Muscle of back (tissue), 3 donors: ENCODE measurements at regions not wholly inside any gene's neighbourhood (a gene's known extent, or its start where the extent isn't known, plus 50 kb on each side); places are given as distances from the start of the nearest gene placed in this dataset.
"Not testable (repeated sequence)": the region's sequence is repeated elsewhere in the genome, so short reads cannot be mapped to it uniquely, and the experiment has no call there.

ENCODE experiments used
- DNase-seq, 3 donors: peaks; one replicate each; pipeline versions ENCODE4 v3.0.0 to v3.0.0-alpha.2; 2013

DNA sequence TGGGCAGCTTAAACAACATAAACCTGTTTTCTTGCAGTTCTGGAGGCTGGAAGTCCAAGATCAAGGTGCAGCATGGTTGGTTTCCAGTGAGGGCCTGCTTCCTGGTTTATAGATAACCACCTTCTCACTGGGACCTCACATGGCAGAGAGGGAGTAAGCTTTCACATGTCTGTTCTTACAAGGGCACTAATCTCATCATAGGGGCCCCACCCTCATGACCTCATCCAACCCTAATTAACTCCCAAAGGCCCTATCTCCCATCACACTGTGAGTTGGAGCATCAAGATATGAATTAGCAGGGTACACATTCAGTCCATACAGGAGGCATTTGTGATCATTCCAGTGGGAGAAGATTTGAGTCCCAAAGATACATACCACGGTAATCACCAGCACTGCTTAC is 50.5 kb upstream of the GRIN2A start:
- no peak for DNase-seq

DNA sequence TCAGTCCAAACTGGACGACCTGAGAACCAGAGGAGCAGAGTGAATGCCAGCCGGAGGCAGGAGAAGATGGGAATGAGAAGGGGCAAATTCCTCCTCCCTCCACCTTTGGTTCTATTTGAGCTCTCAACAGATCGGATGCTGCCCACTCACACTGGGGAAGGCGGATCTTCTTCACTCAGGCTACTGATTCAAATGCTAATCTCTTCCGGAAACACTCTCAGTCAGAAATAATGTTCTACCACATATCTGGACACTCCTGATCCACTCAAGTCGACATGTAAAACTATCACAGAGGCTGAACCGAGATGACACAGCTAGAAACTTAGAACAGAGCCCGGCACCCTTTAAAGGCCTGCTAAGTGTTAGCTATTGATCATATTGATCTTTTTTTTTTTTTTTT is 57.4 kb upstream of the GRIN2A start:
- no peak for DNase-seq

DNA sequence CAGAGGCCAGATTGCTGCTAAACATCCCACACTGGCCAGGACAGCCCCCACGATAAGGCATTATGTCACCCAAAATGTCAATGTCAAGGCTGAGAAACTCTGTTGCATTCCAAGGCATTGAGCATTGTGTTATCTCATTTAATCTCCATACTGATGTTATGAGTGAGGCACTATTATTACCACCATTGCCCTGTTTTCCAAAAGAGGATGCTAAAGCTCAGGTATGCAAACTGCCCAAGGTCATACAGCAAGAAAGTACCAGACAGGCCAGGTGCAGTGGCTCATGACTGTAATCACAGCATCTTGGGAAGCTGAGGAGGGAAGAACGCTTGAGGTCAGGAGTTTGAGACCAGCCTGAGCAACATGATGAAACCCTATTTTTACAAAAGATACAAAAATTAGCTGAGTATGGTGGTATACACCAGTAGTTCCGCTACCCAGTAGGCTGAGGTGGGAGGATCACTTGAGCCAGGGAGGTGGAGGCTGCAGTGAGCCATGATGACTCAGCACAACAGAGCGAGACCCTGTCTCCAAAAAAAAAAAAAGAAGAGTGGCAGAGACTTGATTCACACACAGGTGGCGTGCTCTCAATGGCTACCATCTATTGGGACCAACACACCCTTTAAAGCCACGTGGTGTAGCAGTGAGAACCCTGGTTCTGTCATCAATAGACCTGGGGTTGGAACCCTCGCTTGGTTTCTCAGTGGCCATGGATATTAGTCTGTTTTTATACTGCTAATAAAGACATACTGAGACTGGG is 58.8 kb upstream of the GRIN2A start:
- DNase-seq = no peak

DNA sequence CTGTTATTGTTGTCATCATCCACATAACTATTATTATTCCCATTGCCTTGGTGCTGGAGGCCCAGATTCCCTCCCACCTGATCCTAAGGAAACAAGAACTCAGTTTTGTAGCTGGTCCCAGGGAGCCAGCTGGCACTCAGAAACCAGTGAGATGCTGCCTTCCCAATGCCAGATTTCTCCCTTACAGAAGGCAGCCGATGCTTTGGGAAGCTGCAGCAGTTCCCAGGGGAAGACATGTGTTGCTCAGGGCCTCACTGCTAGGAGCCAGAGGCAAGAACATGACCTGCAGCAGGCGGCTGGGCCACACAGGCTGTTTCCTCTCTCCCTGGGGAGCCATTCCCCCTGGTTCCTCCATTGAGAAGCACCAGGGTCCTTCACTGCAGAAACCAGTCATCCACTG is 59.9 kb upstream of the GRIN2A start:
- DNase-seq = no peak

DNA sequence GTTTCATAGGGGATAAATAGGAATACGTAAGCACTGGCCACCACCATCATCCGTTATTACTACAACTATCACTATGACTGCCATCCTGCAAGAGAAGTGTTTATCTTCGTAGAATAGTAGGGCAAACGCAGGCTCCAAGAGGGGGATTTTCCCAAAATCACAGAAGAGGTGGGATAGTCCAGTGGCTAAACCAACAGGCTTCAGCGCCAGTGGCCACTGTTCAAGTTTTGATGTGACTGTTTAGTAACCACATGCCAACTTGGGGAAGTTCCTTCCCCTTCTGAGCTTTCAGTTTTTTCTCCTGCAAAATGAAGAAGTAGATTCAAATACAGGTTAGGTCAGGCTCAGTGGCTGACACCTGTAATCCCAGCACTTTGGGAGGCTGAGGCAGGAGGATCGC is 60.7 kb upstream of the GRIN2A start:
- no peak for DNase-seq

DNA sequence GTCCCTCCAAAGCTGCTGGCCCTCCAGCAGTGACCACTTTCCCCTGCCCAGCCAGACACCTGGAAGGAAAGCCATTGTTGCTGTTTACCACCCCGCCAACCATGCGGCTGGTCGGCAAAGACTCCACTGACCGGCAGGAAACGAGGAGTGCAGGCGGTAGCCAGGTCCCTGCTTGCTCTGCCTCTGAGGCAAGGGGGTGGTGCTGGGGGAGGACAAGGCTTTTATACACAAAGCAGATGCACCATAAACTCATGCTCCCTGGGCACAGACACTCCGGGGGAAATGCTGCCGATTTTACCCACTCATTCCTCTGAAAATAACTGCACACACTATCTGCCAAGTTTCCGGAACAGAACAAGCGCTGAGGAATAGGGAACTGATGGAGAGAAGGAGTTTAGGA is 62.8 kb upstream of the GRIN2A start:
- DNase-seq = no peak

DNA sequence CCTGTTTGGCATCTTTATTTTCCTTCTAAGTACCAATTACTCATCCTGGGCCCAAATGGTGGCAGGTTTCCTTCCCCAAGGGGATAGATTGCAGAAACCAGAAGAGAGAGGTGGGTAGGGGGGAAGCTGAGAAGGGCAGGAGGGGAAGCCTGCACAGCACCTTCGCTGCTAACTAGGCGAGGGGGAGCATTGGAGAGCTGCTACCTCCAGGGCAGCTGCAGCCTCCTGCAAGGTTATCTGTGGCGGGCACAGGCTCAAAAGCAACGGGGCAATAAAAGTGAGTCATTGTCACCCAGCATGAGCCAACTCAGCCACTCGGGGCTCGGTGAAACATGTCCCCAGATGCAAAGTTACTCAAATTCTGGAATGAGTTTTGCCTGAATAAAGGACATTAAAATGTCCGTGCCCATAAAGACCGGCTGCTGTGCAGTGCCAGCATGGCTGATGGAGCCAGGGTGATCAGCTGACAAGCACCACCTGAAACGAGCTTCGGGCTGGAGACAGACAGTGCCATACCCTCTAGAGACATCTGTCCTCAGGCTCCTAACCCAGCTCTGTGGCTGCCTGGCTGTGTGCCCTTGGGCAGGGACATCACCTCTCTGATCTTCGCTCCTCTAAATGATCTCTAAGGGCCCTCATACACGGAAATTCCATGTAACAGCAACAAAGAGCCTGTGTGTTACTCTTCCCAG is 68.1 kb upstream of the GRIN2A start:
- DNase-seq = no peak

DNA sequence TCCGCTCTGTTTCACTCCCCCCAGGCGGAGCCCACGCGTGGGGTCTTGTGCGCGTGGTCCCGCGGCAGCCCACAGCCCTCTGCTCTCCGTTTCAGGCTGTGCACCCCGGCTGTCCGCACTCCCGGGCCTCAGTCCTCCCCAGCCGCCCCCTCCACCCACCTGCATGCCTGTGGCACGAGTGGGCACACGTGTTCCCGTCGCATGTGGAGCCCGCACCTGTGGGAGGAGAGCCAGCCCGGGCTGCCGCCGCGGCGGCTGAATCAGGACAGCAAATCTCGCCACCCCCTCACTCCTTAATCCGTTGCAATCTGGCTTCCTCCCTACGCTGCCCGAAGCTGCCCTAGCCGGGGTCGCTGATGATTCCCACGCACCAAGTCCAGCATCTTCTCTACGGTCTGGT is 69.9 kb upstream of the GRIN2A start:
- DNase-seq = no peak

DNA sequence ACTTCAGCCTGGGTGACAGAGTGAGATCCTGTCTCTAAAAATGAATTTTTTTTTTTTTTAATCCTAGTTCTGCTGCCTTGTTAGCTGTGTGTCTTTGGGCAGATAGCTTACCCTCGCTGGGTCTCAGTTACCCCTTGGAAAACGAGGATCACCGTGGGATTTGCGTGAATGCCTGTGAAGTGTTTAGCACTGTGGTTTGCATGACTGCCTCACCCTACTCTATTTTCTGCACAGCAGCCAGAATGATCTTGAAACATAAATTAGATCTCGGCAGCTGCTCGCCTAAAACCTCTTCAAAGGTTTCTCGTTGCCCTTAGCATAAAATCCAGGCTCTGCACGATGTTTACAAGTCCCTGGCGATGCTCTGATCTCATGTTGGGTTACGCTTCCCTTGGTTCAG is 71.2 kb upstream of the GRIN2A start:
- no peak for DNase-seq

DNA sequence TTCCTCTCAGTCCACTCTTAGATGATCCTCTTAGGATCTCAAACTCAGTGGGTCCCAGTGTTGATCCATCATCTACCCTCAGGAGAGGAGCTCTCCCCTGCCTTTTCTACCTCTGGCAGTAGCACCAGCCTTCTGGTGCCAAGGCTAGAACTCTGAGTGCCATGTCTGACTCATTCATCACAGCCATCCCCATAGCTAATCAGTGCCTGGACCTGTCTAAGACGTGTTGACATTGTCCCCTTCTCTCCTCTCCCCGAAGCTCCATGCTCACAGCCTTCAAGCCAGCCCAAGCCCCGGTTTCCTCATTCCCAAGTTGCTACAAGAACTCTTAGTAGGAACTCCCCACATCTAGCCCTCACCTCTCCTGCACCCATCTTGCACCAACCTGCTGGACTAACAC is 73.5 kb upstream of the GRIN2A start:
- no peak for DNase-seq

DNA sequence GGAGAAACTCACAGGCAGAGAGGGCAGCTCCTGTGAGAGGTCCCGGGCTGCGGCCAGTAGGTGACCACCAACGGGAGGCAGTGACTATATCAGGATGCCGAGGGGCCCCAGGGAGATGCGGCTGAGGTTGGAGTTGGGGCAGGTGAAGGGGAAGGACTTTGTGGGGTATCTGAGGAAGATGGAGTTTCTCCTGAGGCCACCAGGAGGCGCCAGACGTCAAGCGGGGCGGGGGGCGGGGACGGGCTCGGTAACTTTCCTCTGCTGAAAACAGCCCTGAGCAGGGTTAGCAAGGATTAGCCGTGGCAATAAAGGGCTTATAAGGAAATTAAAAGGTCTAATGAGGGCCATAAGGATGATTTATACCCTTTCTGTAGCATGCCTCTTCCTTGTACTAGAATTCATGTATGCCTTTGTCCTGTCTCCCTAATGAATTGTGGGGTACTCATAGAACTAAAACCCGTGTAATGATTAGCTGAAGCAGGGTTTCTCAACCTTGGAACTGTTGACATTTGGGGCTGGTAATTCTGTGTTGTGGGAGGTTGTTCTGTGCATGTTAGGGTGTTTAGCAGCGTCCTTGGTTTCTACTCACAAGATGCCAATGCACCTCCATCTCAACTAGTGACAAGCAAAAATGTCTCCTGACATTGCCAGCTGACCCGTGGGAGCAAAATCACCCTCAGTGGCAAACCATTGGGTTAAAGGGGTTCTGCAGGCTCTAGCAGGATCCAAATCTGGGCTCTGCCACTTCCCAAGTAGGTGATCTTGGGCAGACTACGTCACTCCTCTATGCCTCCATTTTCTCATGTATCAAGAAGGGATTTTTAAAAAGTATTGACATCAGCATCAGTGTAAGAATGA is 74.8 kb upstream of the GRIN2A start:
- DNase-seq = peak in 2 of 3 donors; percentile 51 to 56

DNA sequence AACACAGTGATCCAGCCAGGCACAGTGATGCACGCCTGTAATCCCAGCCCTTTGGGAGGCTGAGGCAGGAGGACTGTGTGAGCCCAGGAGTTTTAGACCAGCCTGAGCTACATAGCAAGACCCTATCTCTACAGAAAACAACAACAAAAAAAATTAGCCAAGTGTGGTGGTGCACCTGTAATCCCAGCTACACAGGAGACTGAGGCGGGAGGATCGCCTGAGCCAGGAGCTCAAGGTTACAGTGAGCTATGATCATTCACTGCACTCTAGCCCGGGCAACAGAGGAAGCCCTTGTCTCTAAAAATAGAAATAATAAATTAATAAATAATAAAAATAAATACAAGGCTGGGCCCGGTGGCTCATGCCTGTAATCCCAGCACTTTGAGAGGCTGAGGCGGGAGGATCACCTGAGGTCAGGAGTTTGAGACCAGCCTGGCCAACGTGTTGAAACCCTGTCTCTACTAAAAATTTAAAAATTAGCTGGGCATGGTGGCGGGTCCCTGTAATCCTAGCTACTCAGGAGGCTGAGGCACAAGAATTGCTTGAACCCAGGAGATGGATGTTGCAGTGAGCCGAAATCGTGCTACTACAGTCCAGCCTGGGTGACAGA is 75.5 kb upstream of the GRIN2A start:
- DNase-seq = not testable (repeated sequence)

DNA sequence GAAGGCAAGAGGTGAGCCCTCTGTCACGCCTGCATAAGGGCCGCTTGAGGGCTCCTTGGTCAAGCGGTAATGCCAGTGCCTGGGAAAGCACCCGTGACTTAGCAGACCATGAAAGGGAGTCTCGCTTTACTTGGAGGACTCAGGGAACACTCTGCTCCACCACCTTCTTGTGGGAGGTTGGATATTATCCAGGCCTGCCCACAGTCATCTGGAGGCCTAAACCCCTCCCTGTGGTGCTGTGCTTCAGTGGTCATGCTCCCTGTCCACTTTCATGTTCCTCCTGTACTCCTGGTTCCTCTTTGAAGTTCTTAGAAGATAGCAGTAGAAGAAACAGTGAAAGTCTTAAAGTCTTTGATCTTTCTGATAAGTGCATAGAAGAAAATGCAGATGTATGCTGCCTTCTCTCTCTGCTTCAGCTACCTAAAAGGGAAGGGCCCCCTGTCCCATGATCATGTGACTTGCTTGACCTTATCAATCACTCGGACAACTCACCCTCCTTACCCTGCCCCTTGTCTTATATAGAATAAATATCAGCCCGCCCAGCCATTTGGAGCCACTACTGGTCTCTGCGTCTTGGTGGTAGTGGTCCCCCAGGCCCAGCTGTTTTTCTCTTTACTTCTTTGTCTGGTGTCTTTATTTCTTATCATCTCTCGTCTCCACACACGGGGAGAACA is 76.8 kb upstream of the GRIN2A start:
- not testable (repeated sequence) for DNase-seq

DNA sequence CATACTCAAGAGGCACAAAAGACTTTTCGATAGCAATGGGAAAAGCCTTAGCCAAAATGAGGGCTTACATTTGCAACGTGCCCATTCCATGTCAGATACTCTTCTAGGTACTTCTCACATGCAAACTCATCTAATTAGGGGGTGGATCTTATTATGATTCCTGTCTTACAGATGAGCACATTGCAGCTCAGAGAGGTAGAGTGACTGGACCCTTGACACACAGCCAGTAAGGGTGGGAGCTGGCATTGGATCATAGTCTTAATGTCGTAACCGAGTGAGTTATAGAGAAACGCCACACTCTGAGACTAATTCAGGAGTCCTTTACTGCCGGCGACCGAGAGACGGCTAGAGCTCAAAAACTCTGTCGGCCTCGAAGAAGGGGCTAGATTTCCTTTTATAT is 78.8 kb upstream of the GRIN2A start:
- no peak for DNase-seq

DNA sequence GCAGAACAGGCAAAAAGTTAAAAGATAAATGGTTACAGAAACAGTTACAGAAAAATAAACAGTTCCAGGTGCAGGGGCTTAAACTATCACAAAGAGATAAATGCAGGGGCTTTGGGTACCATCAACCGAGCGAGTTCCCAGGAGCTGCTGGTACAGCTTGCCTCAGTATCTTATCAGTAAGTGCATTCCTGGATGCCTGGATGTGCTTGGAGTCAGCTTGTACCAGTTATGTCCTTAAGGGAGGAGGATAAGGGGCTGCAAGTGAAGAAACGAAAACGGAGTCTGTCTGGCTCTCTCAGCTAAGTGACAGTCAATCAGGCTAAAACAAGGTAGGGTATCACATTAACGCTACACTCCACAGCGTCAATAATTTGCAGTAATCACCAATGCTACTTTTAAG is 79.3 kb upstream of the GRIN2A start:
- DNase-seq = not testable (repeated sequence)

DNA sequence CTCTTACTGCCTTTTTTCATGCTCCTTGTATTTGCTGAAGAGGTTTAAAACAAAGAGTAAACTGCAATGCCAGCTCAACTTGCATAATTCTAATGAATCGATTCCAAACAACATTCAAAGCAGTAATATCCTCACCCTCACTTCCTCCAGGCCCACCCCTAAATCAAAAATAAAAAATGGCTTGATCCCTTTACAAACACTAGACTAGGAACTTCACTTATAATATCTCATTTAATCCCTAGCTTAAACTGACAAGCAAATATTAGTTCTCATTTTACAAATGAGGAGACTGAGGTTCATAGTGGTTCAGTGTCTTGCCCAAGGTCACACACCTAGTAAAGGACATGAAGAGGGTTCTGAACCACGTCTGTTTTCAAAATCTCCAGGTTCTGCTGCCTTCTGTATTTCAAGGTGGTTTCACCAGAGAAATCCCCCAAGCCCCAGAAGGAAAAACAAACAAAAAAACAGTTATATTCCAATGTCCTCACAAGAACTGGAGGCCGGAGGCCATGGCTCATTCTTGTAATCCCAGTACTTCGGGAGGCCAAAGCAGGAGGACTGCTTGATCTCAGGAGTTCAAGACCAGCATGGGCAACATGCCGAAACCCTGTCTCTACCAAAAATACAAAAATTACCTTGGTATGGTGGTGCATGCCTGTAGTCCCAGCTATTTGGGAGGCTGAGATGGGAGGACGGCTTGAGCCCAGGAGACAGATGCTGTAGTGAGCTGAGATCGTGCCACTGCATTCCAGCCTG is 80.3 kb upstream of the GRIN2A start:
- no peak for DNase-seq

DNA sequence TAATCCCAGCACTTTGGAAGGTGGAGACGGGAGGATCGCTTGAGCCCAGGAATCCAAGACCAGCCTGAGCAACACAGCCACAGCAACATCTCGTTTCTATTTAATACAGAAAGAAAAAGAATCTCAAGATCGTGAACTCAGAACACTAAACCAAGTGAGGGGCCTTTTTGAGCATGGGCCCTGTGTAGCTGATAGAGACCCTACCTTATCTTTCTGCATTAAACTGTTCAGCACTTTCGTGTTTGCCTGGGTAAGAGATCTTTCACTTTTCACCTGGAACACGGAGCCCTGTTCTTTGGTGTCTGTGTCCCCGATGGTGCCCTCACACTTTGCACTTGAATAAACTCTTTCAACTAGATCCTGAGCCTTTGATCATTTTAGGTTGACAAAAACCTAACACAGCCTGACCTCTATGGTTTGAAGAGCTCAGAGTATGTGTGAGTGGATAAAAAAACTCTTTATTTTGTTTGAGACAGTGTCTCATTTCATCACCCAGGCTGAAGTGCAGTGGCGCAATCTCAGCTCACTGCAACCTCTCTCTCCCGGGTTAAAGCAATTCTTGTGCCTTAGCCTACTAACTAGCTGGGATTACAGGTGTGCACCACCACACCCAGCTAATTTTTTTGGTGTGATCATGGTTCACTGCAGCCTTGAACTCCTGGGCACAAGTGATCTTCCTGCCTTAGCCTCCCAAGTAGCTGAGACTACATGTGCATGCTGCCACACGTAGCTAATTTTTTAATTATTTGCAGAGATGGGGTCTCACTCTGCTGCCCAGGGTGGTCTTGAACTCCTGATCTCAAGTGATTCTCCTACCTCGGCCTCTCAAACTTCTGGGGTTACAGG is 83.8 kb upstream of the GRIN2A start:
- no peak for DNase-seq

DNA sequence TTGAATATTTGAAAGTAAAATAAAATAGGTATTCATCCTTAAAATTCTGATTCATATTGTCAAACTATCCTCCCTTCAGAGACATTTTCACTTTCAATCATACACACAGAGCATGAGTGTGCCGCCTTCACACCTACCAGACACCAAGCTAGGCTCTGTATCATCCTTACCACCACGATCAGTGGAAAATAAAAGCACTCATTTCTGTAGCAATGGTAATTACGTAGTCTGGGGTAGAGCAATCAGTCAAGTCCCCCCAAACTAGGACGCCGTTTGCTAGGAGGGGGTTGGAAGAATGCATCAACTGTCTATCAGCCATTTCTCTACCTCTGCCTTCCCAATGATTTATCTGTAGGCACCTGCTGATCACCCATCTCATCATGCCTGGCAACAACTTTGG is 84.6 kb upstream of the GRIN2A start:
- DNase-seq = no peak

DNA sequence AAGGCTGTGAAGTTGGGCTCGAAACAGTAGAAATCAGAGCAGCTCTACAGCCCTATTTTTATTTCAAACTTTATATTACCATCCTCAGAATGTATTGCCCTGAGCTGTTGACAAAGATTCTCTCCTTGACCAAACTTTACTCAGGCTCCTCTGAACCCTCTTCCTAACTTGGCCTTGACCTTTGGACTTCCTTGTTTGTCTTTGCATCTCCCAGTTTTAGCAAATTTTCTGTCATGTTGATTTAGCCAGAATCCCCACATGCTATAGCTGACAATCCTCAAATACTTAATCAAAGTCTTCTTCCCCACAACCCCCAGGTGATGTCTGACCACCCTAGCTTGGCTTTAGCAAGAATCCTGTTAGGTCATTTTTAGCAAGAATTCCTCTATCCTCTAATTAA is 87.4 kb upstream of the GRIN2A start:
- no peak for DNase-seq

DNA sequence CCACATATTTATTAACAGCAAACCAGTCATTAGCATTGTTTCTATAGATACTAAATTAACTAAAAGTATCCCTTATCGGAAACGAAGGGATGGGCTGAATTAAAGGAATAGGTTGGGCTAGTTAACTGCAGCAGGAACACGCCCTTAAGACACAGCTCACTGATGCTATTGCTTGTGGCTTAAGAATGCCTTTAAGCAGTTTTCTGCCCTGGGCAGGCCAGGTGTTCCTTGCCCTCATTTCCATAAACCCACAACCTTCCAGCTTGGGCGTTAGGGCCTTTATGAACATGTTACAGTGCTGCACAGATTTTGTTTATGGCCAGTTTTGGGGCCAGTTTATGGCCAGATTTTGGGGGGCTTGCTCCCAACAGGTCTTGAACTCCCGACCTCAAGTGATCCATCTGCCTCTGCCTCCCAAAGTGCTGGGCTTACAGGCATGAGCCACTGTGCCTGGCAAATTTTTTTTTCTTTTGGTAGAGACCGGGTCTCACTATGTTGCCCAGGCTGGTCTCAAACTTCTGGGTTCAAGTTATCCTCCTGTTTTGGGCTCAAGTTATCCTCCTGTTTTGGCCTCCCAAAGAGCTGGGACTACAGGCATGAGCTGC is 90.1 kb upstream of the GRIN2A start:
- not testable (repeated sequence) for DNase-seq
